HCT116 (cell line): ENCODE measurements at regions not wholly inside any gene's neighbourhood (a gene's known extent, or its start where the extent isn't known, plus 50 kb on each side); places are given as distances from the start of the nearest gene placed in this dataset.

Experiments used
- ATAC-seq: fragments of 200-7000 bp; cut with Tn5 transposase; 2 replicates; pipeline ENCODE4 v1.9.1; 2020; ENCODE audit warnings: mild to moderate bottlenecking, moderate library complexity
- BruUV-seq: library from RNA; stranded (reverse); fragments of 400-500 nt; replicated peaks from 2 replicates; lab custom pipeline; 2021; lab: Mats Ljungman, UMichigan
- CTCF ChIA-PET: fragments of 300-600 bp; sonication (Branson Sonifier 250); formaldehyde crosslinking; loops from one replicate; lab custom pipeline; 2021; ENCODE audit warnings: antibody characterized with exemption; lab: Charles Lee
- POLR2A ChIA-PET: fragments of 300-600, 350-600 bp; sonication (Branson Sonifier 250); formaldehyde crosslinking; loops from one replicate; lab custom pipeline; 2021; ENCODE audit warnings: antibody characterized with exemption; lab: Charles Lee
- RAD21 ChIA-PET, 2 experiments: fragments of 300-600 bp; sonication (Branson Sonifier 250); formaldehyde crosslinking; loops; one replicate each; lab custom pipeline; 2023; ENCODE audit warnings: low total read pairs in 2 of 2; ENCODE audit not compliant: uncharacterized antibody in 2 of 2, unreplicated experiment in 2 of 2, low non-redundant PET in 1 of 2; lab: Charles Lee
- DNase-seq: peaks from one replicate; pipeline ENCODE4 v3.0.0-alpha.2; 2010; ENCODE audit warnings: low read depth, low spot score
- H2AFZ ChIP-seq: fragments of 200-600 bp; shearing (Covaris generic), sonication (generic); 2 replicates; pipeline ENCODE4 v1.6.1; 2017; ENCODE audit warnings: low read depth, mixed run types, mixed read lengths, antibody characterized with exemption, low read length; ENCODE audit not compliant: poor library complexity, severe bottlenecking
- H3K27ac ChIP-seq: 2 replicates; pipeline ENCODE4 v1.5.1; 2012; ENCODE audit warnings: low read depth, low read length
- H3K27me3 ChIP-seq: fragments of 200-600 bp; sonication (generic); 2 replicates; pipeline ENCODE4 v1.6.1; 2016; ENCODE audit warnings: mixed run types, low read length, mixed read lengths; ENCODE audit not compliant: insufficient read depth
- H3K36me3 ChIP-seq, 2 experiments: fragments of 200-500 bp in 1 of 2; fragments of 200-600 bp in 1 of 2; sonication (Bioruptor generic) in 1 of 2; sonication (generic) in 1 of 2; 2 replicates each; pipeline versions ENCODE4 v1.5.1 to v1.6.1; 2014 to 2016; ENCODE audit warnings: low read length in 2 of 2, inconsistent platforms in 1 of 2, mixed read lengths in 1 of 2, mixed run types in 1 of 2; ENCODE audit not compliant: insufficient read depth in 2 of 2, control insufficient read depth in 1 of 2
- H3K4me1 ChIP-seq, 2 experiments: fragments of 200-600 bp in 1 of 2; sonication (generic) in 1 of 2; 2 replicates each; pipeline versions ENCODE4 v1.5.1 to v1.6.1; 2012 to 2017; ENCODE audit warnings: low read length in 2 of 2, inconsistent platforms in 1 of 2, mild to moderate bottlenecking in 1 of 2, mixed read lengths in 1 of 2, mixed run types in 1 of 2, moderate library complexity in 1 of 2; ENCODE audit not compliant: insufficient read depth in 2 of 2, control insufficient read depth in 1 of 2
- H3K4me2 ChIP-seq: fragments of 200-600 bp; sonication (generic); 2 replicates; pipeline ENCODE4 v1.6.1; 2017; ENCODE audit warnings: mixed run types, low read length, mixed read lengths
- H3K4me3 ChIP-seq, 2 experiments: fragments of 200-600 bp in 1 of 2; sonication (generic) in 1 of 2; replicated peaks in 1 of 2; 2 replicates each; pipeline ENCODE4 v1.5.1; 2011 to 2016; ENCODE audit warnings: low read length in 2 of 2, control low read depth in 1 of 2, low read depth in 1 of 2, mild to moderate bottlenecking in 1 of 2, mixed read lengths in 1 of 2, mixed run types in 1 of 2
- H3K79me2 ChIP-seq: fragments of 200-600 bp; sonication (generic); 2 replicates; pipeline ENCODE4 v1.6.1; 2017; ENCODE audit warnings: mild to moderate bottlenecking, mixed run types, low read length, moderate library complexity, mixed read lengths; ENCODE audit not compliant: insufficient read depth
- H3K9ac ChIP-seq: fragments of 200-600 bp; sonication (generic); 2 replicates; pipeline ENCODE4 v1.6.1; 2016; ENCODE audit warnings: low read length, mixed read lengths
- H3K9me2 ChIP-seq: fragments of 200-600 bp; sonication (generic), shearing (Covaris generic); 2 replicates; pipeline ENCODE4 v1.6.1; 2017; ENCODE audit warnings: mixed run types, mild to moderate bottlenecking, moderate library complexity; ENCODE audit not compliant: insufficient read depth
- H3K9me3 ChIP-seq, 2 experiments: fragments of 200-500 bp in 1 of 2; fragments of 200-600 bp in 1 of 2; sonication (Bioruptor generic) in 1 of 2; sonication (generic) in 1 of 2; 2 replicates each; pipeline ENCODE4 v1.6.1; 2014 to 2017; ENCODE audit warnings: low read length in 2 of 2, mixed read lengths in 2 of 2, inconsistent platforms in 1 of 2, low read depth in 1 of 2, mild to moderate bottlenecking in 1 of 2, mixed run types in 1 of 2, moderate library complexity in 1 of 2; ENCODE audit not compliant: control insufficient read depth in 1 of 2, insufficient read depth in 1 of 2
- H4K20me1 ChIP-seq: fragments of 200-600 bp; sonication (generic), shearing (Covaris generic); 2 replicates; pipeline ENCODE4 v1.6.1; 2017; ENCODE audit warnings: mixed run types, mild to moderate bottlenecking, moderate library complexity; ENCODE audit not compliant: insufficient read depth
- CEBPB ChIP-seq: IDR thresholded peaks from 2 replicates; pipeline ENCODE4 v1.6.1; 2012; ENCODE audit warnings: low read depth
- EGR1 ChIP-seq: IDR thresholded peaks from 2 replicates; pipeline ENCODE4 v1.6.1; 2012; ENCODE audit warnings: low read depth
- ELF1 ChIP-seq: IDR thresholded peaks from 2 replicates; pipeline ENCODE4 v1.6.1; 2012; ENCODE audit warnings: low read depth, borderline replicate concordance
- EZH2 ChIP-seq: fragments of 200-600 bp; sonication (generic); IDR thresholded peaks from 2 replicates; pipeline ENCODE4 v1.6.1; 2017; ENCODE audit warnings: antibody characterized with exemption, mixed run types
- EZH2phosphoT487 ChIP-seq: fragments of 200-600 bp; IDR thresholded peaks from 2 replicates; pipeline ENCODE4 v1.6.1; 2018; ENCODE audit warnings: antibody characterized with exemption, borderline replicate concordance
- FOSL1 ChIP-seq: IDR thresholded peaks from 2 replicates; pipeline ENCODE4 v1.6.1; 2012; ENCODE audit warnings: low read depth
- POLR2AphosphoS5 ChIP-seq: IDR thresholded peaks from 2 replicates; pipeline ENCODE4 v1.6.1; 2011; ENCODE audit warnings: mild to moderate bottlenecking, low read depth, low read length, moderate library complexity
- RAD21 ChIP-seq: IDR thresholded peaks from 2 replicates; pipeline ENCODE4 v1.6.1; 2012; ENCODE audit warnings: low read depth, mild to moderate bottlenecking
- REST ChIP-seq: IDR thresholded peaks from 2 replicates; pipeline ENCODE4 v1.6.1; 2012; ENCODE audit warnings: low read depth
- SIN3A ChIP-seq: IDR thresholded peaks from 2 replicates; pipeline ENCODE4 v1.6.1; 2012; ENCODE audit warnings: low read depth
- SRF ChIP-seq: IDR thresholded peaks from 2 replicates; pipeline ENCODE4 v1.6.1; 2012; ENCODE audit warnings: low read depth
- TCF7L2 ChIP-seq: IDR thresholded peaks from 2 replicates; pipeline ENCODE4 v1.7.0; 2011; ENCODE audit warnings: borderline replicate concordance, inconsistent platforms; ENCODE audit not compliant: insufficient read depth, insufficient read length; ENCODE audit errors: extremely low read depth
- ZFX ChIP-seq: fragments of 450-650 bp; IDR thresholded peaks from 2 replicates; pipeline ENCODE4 v1.6.1; 2017
- ZNF274 ChIP-seq: fragments of 200-500 bp; sonication (Bioruptor generic); IDR thresholded peaks from 2 replicates; pipeline ENCODE4 v1.6.1; 2014; ENCODE audit warnings: mild to moderate bottlenecking, low read depth, low read length, inconsistent platforms
- intact Hi-C: fragments of 100-400 bp; cut with micrococcal nuclease; formaldehyde crosslinking; loops from 2 replicates; pipeline ENCODE4 v1.10.0; 2022
- TF ChIP-seq, protein P1 (sequence below): IDR thresholded peaks from 2 replicates; pipeline ENCODE4 v1.6.1; 2012

GRCh38 chr12:124694250-124694649 lies 126.8 kb upstream of the NCOR2 start:
- H3K4me2 ChIP-seq: no peak overlapping the region
- no peaks in the 10 kb centered on the region; the same call in 1 of the 2 replicates for H3K27me3 ChIP-seq
- no peaks in the 10 kb centered on the region for H3K4me1 ChIP-seq
- no peaks in the 10 kb centered on the region for H3K9me3 ChIP-seq
- CTCF ChIA-PET: no interaction called here
- no peaks in the 10 kb centered on the region for H3K36me3 ChIP-seq
- intact Hi-C loops: no loop called here
- no peak overlapping the region for H3K27ac ChIP-seq
- no peak overlapping the region for H2AFZ ChIP-seq
- BruUV-seq: no TSS peak
- RAD21 ChIA-PET: no interaction called here
- H3K9me2 ChIP-seq: no peaks in the 10 kb centered on the region
- no peak overlapping the region for H3K9ac ChIP-seq
- DNase-seq (no peak), ATAC-seq (no peak)
- H4K20me1 ChIP-seq: no peaks in the 10 kb centered on the region
- no peak for TF ChIP-seq ELF1
- no peak for TF ChIP-seq TCF7L2
- no peak for TF ChIP-seq SIN3A
- TF ChIP-seq, protein P1, sequence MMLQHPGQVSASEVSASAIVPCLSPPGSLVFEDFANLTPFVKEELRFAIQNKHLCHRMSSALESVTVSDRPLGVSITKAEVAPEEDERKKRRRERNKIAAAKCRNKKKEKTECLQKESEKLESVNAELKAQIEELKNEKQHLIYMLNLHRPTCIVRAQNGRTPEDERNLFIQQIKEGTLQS: no peak
- TF ChIP-seq REST: no peak
- TF ChIP-seq FOSL1: no peak
- no peak for TF ChIP-seq POLR2AphosphoS5
- no peak for TF ChIP-seq ZNF274
- no peak for TF ChIP-seq SRF
- no peak for TF ChIP-seq EZH2phosphoT487
- no peak for TF ChIP-seq CEBPB
- no peak for TF ChIP-seq RAD21
- TF ChIP-seq EGR1: no peak
- no peak for TF ChIP-seq ZFX
- no peak for TF ChIP-seq EZH2
- no peaks in the 10 kb centered on the region for H3K79me2 ChIP-seq
- H3K4me3 ChIP-seq: no peak overlapping the region
- POLR2A ChIA-PET: no interaction called here
